Liver (tissue), 8 donors: ENCODE measurements at regions not wholly inside any gene's neighbourhood (a gene's known extent, or its start where the extent isn't known, plus 50 kb on each side); places are given as distances from the start of the nearest gene placed in this dataset.

Experiments used
- DNase-seq: peaks from one replicate; pipeline ENCODE4 v3.0.0-alpha.2; 2017; ENCODE audit warnings: low spot score
- H3K27ac ChIP-seq, 2 donors: one replicate each; pipeline ENCODE4 v1.7.0; 2013; ENCODE audit warnings: inconsistent platforms in 2 of 2, low read length in 2 of 2, control low read depth in 1 of 2, low read depth in 1 of 2, mild to moderate bottlenecking in 1 of 2
- H3K27me3 ChIP-seq, 4 donors: one replicate each; pipeline versions ENCODE4 v1.6.1 to v1.7.0; 2013; ENCODE audit warnings: low read length in 3 of 4, inconsistent platforms in 1 of 4, mild to moderate bottlenecking in 1 of 4, moderate library complexity in 1 of 4; ENCODE audit not compliant: control insufficient read depth in 4 of 4, insufficient read depth in 4 of 4
- H3K36me3 ChIP-seq, 4 donors: one replicate each; pipeline versions ENCODE4 v1.6.1 to v1.7.0; 2013; ENCODE audit warnings: low read length in 3 of 4, mild to moderate bottlenecking in 3 of 4, low read depth in 1 of 4, moderate library complexity in 1 of 4; ENCODE audit not compliant: control insufficient read depth in 4 of 4, insufficient read depth in 3 of 4
- H3K4me1 ChIP-seq, 4 donors: one replicate each; pipeline versions ENCODE4 v1.6.1 to v1.7.0; 2013; ENCODE audit warnings: low read length in 3 of 4, mild to moderate bottlenecking in 3 of 4, moderate library complexity in 1 of 4; ENCODE audit not compliant: control insufficient read depth in 4 of 4, insufficient read depth in 4 of 4
- H3K4me3 ChIP-seq, 3 donors: one replicate each; pipeline versions ENCODE4 v1.6.1 to v1.7.0; 2013; ENCODE audit warnings: low read length in 3 of 3, control low read depth in 1 of 3, low read depth in 1 of 3, mild to moderate bottlenecking in 1 of 3
- H3K9ac ChIP-seq, 2 donors: one replicate each; pipeline ENCODE4 v1.7.0; 2013; ENCODE audit warnings: low read length in 2 of 2, mild to moderate bottlenecking in 2 of 2, moderate library complexity in 2 of 2, control low read depth in 1 of 2, low read depth in 1 of 2
- H3K9me3 ChIP-seq, 4 donors: one replicate each; pipeline versions ENCODE4 v1.6.1 to v1.7.0; 2013; ENCODE audit warnings: low read length in 3 of 4; ENCODE audit not compliant: control insufficient read depth in 4 of 4
- EGR1 ChIP-seq, 2 donors: IDR thresholded peaks; 2 replicates each; pipeline ENCODE4 v1.6.1; 2016 to 2018; ENCODE audit warnings: antibody characterized with exemption in 2 of 2, low read depth in 2 of 2
- FOXA2 ChIP-seq: IDR thresholded peaks from 2 replicates; pipeline ENCODE4 v1.6.1; 2016; ENCODE audit warnings: antibody characterized with exemption
- HNF4G ChIP-seq: IDR thresholded peaks from 2 replicates; pipeline ENCODE4 v1.6.1; 2016; ENCODE audit warnings: antibody characterized with exemption
- JUND ChIP-seq, 2 donors: IDR thresholded peaks; 2 replicates each; pipeline ENCODE4 v1.6.1; 2016; ENCODE audit warnings: antibody characterized with exemption in 2 of 2
- NR2F2 ChIP-seq: IDR thresholded peaks from 2 replicates; pipeline ENCODE4 v1.6.1; 2016; ENCODE audit warnings: antibody characterized with exemption
- RAD21 ChIP-seq, 2 donors: IDR thresholded peaks; 2 replicates each; pipeline ENCODE4 v1.6.1; 2016; ENCODE audit warnings: antibody characterized with exemption in 2 of 2, mild to moderate bottlenecking in 2 of 2
- RXRA ChIP-seq, 2 donors: IDR thresholded peaks; 2 replicates each; pipeline ENCODE4 v1.6.1; 2017 to 2018; ENCODE audit warnings: antibody characterized with exemption in 2 of 2, mild to moderate bottlenecking in 1 of 2
- SP1 ChIP-seq: IDR thresholded peaks from 2 replicates; pipeline ENCODE4 v1.6.1; 2018; ENCODE audit warnings: antibody characterized with exemption, mild to moderate bottlenecking
- TAF1 ChIP-seq: conservative IDR thresholded peaks from 2 replicates; pipeline ENCODE4 v1.6.1; 2016; ENCODE audit warnings: antibody characterized with exemption, mild to moderate bottlenecking
- YY1 ChIP-seq: IDR thresholded peaks from 2 replicates; pipeline ENCODE4 v1.6.1; 2016; ENCODE audit warnings: antibody characterized with exemption, mild to moderate bottlenecking
- WGBS: extraction: QIAGEN DNeasy Blood & Tissue Kit; methylation state at CpG from one replicate; pipeline ENCODE4 v1.1.7; 2013; 5-methylcytosine and 5-hydroxymethylcytosine counted together
- TF ChIP-seq, protein P1 (sequence below): fragments of 150-350 bp; IDR thresholded peaks from 2 replicates; pipeline ENCODE4 v1.5.1; 2017; ENCODE audit warnings: improper control_type of control experiment, low read depth, low read length; ENCODE audit not compliant: missing input control
- TF ChIP-seq, protein P2 (sequence below): IDR thresholded peaks from 2 replicates; pipeline ENCODE4 v1.6.1; 2016; ENCODE audit warnings: antibody characterized with exemption
- TF ChIP-seq, protein P3 (sequence below): IDR thresholded peaks from 2 replicates; pipeline ENCODE4 v1.6.1; 2016; ENCODE audit warnings: antibody characterized with exemption
- donor health status: healthy.
- donor health status: healthy.
- donor health status: healthy.
- donor health status: healthy.
- donor health status: healthy.

DNA sequence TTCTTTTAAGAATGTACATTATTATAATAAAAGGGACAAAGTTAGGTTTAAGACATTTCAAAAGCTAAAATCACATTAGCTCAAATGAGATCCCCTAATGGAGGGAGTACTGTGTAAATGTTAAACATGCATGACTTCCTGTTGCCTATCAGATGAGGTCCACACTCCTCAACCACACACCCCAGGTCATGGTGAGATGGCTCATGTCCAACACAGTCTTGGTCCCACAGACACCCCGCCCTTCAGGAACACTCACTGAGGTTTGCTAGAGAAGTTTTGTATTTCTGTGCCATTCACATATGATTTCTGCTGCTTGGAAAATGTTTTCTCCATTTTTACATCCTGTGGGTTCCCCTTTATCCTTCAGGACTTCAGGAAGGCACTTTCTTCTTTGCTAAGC is 491.0 kb downstream of the SOX11 start:
- H3K9ac ChIP-seq, result no peak overlapping the region
- DNase-seq, result no peak
- WGBS, result 77% methylated on average over 1 of the region's 1 CpG
- H3K27me3 ChIP-seq, result no peaks in the 10 kb centered on the region
- H3K4me1 ChIP-seq, result peaks cover 0 to 2% (median 1%) of the 10 kb centered on the region in 4 donors
- no peak overlapping the region for H3K4me3 ChIP-seq
- TF ChIP-seq RAD21 (IDR thresholded peaks at IDR 0.05) (no peak), FOXA2 (no peak), TAF1 (no peak), HNF4G (no peak)
- TF ChIP-seq, protein P1, sequence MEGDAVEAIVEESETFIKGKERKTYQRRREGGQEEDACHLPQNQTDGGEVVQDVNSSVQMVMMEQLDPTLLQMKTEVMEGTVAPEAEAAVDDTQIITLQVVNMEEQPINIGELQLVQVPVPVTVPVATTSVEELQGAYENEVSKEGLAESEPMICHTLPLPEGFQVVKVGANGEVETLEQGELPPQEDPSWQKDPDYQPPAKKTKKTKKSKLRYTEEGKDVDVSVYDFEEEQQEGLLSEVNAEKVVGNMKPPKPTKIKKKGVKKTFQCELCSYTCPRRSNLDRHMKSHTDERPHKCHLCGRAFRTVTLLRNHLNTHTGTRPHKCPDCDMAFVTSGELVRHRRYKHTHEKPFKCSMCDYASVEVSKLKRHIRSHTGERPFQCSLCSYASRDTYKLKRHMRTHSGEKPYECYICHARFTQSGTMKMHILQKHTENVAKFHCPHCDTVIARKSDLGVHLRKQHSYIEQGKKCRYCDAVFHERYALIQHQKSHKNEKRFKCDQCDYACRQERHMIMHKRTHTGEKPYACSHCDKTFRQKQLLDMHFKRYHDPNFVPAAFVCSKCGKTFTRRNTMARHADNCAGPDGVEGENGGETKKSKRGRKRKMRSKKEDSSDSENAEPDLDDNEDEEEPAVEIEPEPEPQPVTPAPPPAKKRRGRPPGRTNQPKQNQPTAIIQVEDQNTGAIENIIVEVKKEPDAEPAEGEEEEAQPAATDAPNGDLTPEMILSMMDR, result no peak
- TF ChIP-seq, protein P2, sequence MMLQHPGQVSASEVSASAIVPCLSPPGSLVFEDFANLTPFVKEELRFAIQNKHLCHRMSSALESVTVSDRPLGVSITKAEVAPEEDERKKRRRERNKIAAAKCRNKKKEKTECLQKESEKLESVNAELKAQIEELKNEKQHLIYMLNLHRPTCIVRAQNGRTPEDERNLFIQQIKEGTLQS, result no peak
- H3K9me3 ChIP-seq, result peaks cover 0 to 4% (median 0%) of the 10 kb centered on the region in 4 donors
- H3K27ac ChIP-seq, result no peak overlapping the region
- no peaks in the 10 kb centered on the region for H3K36me3 ChIP-seq

DNA sequence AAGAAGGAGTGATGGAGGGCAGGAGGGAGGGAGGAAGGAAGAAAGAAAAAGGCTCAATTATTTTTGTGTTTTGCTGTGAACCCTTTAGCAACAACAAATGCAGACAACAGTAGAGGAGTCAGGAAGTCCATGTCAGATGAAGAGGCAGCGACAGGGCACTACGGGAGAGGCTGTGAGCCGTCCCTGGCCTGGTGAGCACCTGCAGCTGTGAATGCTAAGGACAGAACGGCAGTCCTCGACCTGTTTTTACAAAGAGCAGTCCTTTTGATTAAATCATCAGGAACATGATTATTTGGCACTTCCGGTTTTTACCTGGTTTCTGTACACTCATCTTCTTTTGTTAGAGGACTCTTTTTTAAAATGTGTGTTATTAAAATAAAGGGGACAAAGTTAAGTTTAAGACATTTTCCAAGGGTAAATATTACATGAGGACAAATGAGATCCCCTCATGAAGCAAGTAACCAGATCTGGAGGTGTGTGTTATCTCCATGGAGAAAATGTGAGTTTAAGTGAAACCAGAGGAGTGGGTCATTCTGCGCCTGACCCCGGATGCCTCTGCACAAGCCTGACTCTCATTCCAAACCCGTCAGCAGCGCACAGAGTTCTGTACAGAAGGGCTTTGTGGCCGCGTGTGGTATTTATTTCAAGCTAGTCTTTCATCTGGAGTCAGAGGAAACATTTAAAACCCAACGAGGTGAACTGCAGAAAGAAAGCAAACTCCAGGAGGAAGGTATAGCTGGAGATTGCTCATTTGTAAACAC is 492.5 kb downstream of the SOX11 start:
- WGBS, result 65% methylated on average over 13 of the region's 13 CpGs
- TF ChIP-seq SP1 (no peak), RAD21 (IDR thresholded peaks at IDR 0.05) (no peak), RXRA (IDR thresholded peaks at IDR 0.05) (no peak), YY1 (no peak), HNF4G (no peak), NR2F2 (no peak), JUND (IDR thresholded peaks at IDR 0.05) (no peak), EGR1 (IDR thresholded peaks at IDR 0.05; ENCODE audit: low read depth in 2 of 2) (no peak)
- TF ChIP-seq, protein P3, sequence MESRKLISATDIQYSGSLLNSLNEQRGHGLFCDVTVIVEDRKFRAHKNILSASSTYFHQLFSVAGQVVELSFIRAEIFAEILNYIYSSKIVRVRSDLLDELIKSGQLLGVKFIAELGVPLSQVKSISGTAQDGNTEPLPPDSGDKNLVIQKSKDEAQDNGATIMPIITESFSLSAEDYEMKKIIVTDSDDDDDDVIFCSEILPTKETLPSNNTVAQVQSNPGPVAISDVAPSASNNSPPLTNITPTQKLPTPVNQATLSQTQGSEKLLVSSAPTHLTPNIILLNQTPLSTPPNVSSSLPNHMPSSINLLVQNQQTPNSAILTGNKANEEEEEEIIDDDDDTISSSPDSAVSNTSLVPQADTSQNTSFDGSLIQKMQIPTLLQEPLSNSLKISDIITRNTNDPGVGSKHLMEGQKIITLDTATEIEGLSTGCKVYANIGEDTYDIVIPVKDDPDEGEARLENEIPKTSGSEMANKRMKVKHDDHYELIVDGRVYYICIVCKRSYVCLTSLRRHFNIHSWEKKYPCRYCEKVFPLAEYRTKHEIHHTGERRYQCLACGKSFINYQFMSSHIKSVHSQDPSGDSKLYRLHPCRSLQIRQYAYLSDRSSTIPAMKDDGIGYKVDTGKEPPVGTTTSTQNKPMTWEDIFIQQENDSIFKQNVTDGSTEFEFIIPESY, result no peak

More for the DNA sequence above, 492.5 kb downstream of the SOX11 start:
- Histone ChIP-seq H3K4me3 (no peak overlapping the region), H3K36me3 (no peaks in the 10 kb centered on the region), H3K27ac (no peak overlapping the region), H3K9ac (no peak overlapping the region), H3K27me3 (no peaks in the 10 kb centered on the region), H3K9me3 (peaks cover 0 to 4% (median 0%) of the 10 kb centered on the region in 4 donors), H3K4me1 (peaks cover 0 to 8% (median 2%) of the 10 kb centered on the region in 4 donors)
- DNase-seq, result no peak
